Adrenal gland (tissue), 9 donors: ENCODE measurements at regions not wholly inside any gene's neighbourhood (a gene's known extent, or its start where the extent isn't known, plus 50 kb on each side); places are given as distances from the start of the nearest gene placed in this dataset.

Experiments
- DNase-seq, 7 donors: peaks; one replicate each; pipeline ENCODE4 v3.0.0-alpha.2; 2019 to 2020
- H3K27ac ChIP-seq, 5 donors: fragments of 200-600 bp; sonication (generic) in 4 of 5; 1 replicate in 3 of 5; 2 replicates in 2 of 5; pipeline versions ENCODE4 v1.5.1 to v1.8.0; 2016 to 2020; ENCODE audit warnings: mild to moderate bottlenecking in 1 of 5
- H3K27me3 ChIP-seq: fragments of 200-600 bp; 2 replicates; pipeline ENCODE4 v1.8.0; 2021
- H3K36me3 ChIP-seq, 2 donors: fragments of 200-600 bp; replicated peaks in 1 of 2; 1 replicate in 1 of 2; 2 replicates in 1 of 2; pipeline versions ENCODE4 v1.5.1 to v1.8.0; 2018 to 2022
- H3K4me1 ChIP-seq, 2 donors: fragments of 200-600 bp; replicated peaks in 1 of 2; 1 replicate in 1 of 2; 2 replicates in 1 of 2; pipeline versions ENCODE4 v1.5.1 to v1.8.0; 2018 to 2021
- H3K4me3 ChIP-seq, 4 donors: fragments of 200-600 bp; sonication (generic) in 3 of 4; one replicate each; pipeline ENCODE4 v1.5.1; 2016 to 2018
- H3K9me3 ChIP-seq, 3 donors: fragments of 200-600 bp; sonication (generic) in 1 of 3; replicated peaks in 1 of 3; 1 replicate in 2 of 3; 2 replicates in 1 of 3; pipeline versions ENCODE4 v1.5.1 to v1.8.0; 2016 to 2021
- CTCF ChIP-seq, 6 experiments: fragments of 450-650 bp in 4 of 6; fragments of 200-600 bp in 2 of 6; sonication (generic) in 1 of 6; IDR thresholded peaks; 1 replicate in 5 of 6; 2 replicates in 1 of 6; pipeline versions ENCODE4 v1.5.1 to v1.8.0; 2016 to 2021; ENCODE audit warnings: antibody characterized with exemption in 6 of 6, mild to moderate bottlenecking in 2 of 6, moderate library complexity in 1 of 6
- POLR2A ChIP-seq, 2 donors: fragments of 450-650 bp; IDR thresholded peaks; one replicate each; pipeline ENCODE4 v1.6.1; 2017; ENCODE audit warnings: antibody characterized with exemption in 2 of 2, mild to moderate bottlenecking in 2 of 2, moderate library complexity in 1 of 2
- WGBS, 4 donors: extraction: QIAGEN DNeasy Blood & Tissue Kit in 2 of 4; methylation state at CpG; one replicate each; pipeline versions ENCODE4 v1.1.5 to v1.1.7; 2013 to 2017; 5-methylcytosine and 5-hydroxymethylcytosine counted together
- intact Hi-C, 2 donors: fragments of 100-400 bp; cut with DNase I; formaldehyde crosslinking; loops; one replicate each; pipeline versions ENCODE4 v1.14.1 to v1.15.0; 2022 to 2023
- donor health status: healthy with polysubstance abuse.
- donor health status: Bipolar disorder and iron deficiency.
- donor health status: DM: yes; HTN: yes; CAD: no.
- donor health status: DM: no; HTN: no; CAD: no.
- donor health status: DM: no; HTN: no; CAD: no.

- WGBS, 4 donors = 40 to 64% (median 51%) methylated on average over 2 of the region's 2 CpGs
- peaks cover 0 to 3% of the 10 kb centered on the region in 2 donors for H3K4me1 ChIP-seq
- TF ChIP-seq CTCF (IDR thresholded peaks at IDR 0.05) (no peak), POLR2A (IDR thresholded peaks at IDR 0.05) (no peak)
- no peak for DNase-seq
- no peaks in the 10 kb centered on the region for H3K36me3 ChIP-seq
- no peak overlapping the region for H3K27ac ChIP-seq
- no peaks in the 10 kb centered on the region for H3K27me3 ChIP-seq
- no peaks in the 10 kb centered on the region for H3K9me3 ChIP-seq
- intact Hi-C loops = no loop called here
- H3K4me3 ChIP-seq = no peak overlapping the region
These were observed 737.5 kb downstream of the KCNJ2 start for GRCh38 chr17:70906808-70907207.

- no peak for DNase-seq
- H3K27me3 ChIP-seq = no peaks in the 10 kb centered on the region
- no peaks in the 10 kb centered on the region for H3K9me3 ChIP-seq
- no peaks in the 10 kb centered on the region for H3K4me1 ChIP-seq
- TF ChIP-seq POLR2A (IDR thresholded peaks at IDR 0.05) (no peak), CTCF (IDR thresholded peaks at IDR 0.05) (no peak)
- 29 to 52% (median 38%) methylated on average over 3 to 4 of the region's 4 CpGs for WGBS, 4 donors
- no peak overlapping the region for H3K4me3 ChIP-seq
- no peak overlapping the region for H3K27ac ChIP-seq
- H3K36me3 ChIP-seq = no peaks in the 10 kb centered on the region
- intact Hi-C loops = no loop called here
These were observed 743.6 kb downstream of the KCNJ2 start for GRCh38 chr17:70912716-70913485.

- no peaks in the 10 kb centered on the region for H3K4me1 ChIP-seq
- DNase-seq = no peak
- intact Hi-C loops = no loop called here
- no peaks in the 10 kb centered on the region for H3K27me3 ChIP-seq
- no peak for TF ChIP-seq CTCF (IDR thresholded peaks at IDR 0.05)
- no peak for TF ChIP-seq POLR2A (IDR thresholded peaks at IDR 0.05)
- H3K36me3 ChIP-seq = no peaks in the 10 kb centered on the region
- H3K9me3 ChIP-seq = no peaks in the 10 kb centered on the region
- H3K27ac ChIP-seq = no peak overlapping the region
- H3K4me3 ChIP-seq = no peak overlapping the region
These were observed 747.1 kb downstream of the KCNJ2 start for GRCh38 chr17:70916469-70916868.

GRCh38 chr17:70919241-70919640, 749.9 kb downstream of the KCNJ2 start:
- H3K27ac ChIP-seq = no peak overlapping the region
- intact Hi-C loops = no loop called here
- no peaks in the 10 kb centered on the region for H3K9me3 ChIP-seq
- no peaks in the 10 kb centered on the region for H3K27me3 ChIP-seq
- 43 to 100% (median 85%) methylated on average over 1 of the region's 1 CpG for WGBS, 4 donors
- H3K36me3 ChIP-seq = no peaks in the 10 kb centered on the region
- DNase-seq = no peak
- no peaks in the 10 kb centered on the region for H3K4me1 ChIP-seq
- no peak overlapping the region for H3K4me3 ChIP-seq
- TF ChIP-seq CTCF (IDR thresholded peaks at IDR 0.05) = no peak
- TF ChIP-seq POLR2A (IDR thresholded peaks at IDR 0.05) = no peak
